Upper lobe of left lung (tissue), 6 donors: ENCODE measurements at regions not wholly inside any gene's neighbourhood (a gene's known extent, or its start where the extent isn't known, plus 50 kb on each side); places are given as distances from the start of the nearest gene placed in this dataset.

ENCODE experiments used
- ATAC-seq, 2 donors: fragments of 200-7000 bp; cut with Tn5 transposase; one replicate each; pipeline ENCODE4 v1.9.1; 2022; ENCODE audit warnings: mild to moderate bottlenecking in 2 of 2, moderate library complexity in 2 of 2; ENCODE audit not compliant: low FRiP score in 2 of 2
- DNase-seq, 2 donors: peaks; one replicate each; pipeline ENCODE4 v3.0.0-alpha.2; 2019 to 2020
- H3K27ac ChIP-seq, 4 donors: fragments of 200-600 bp; sonication (generic); one replicate each; pipeline ENCODE4 v1.5.1; 2016 to 2019
- H3K27me3 ChIP-seq, 4 donors: fragments of 200-600 bp; sonication (generic); one replicate each; pipeline ENCODE4 v1.5.1; 2017 to 2019
- H3K36me3 ChIP-seq, 4 donors: fragments of 200-600 bp; sonication (generic); one replicate each; pipeline ENCODE4 v1.5.1; 2016 to 2019
- H3K4me1 ChIP-seq, 4 donors: fragments of 200-600 bp; sonication (generic); one replicate each; pipeline ENCODE4 v1.5.1; 2018 to 2019
- H3K4me3 ChIP-seq, 4 donors: fragments of 200-600 bp; sonication (generic); one replicate each; pipeline ENCODE4 v1.5.1; 2017 to 2019; ENCODE audit warnings: mild to moderate bottlenecking in 2 of 4, moderate library complexity in 1 of 4
- H3K9me3 ChIP-seq, 4 donors: fragments of 200-600 bp; sonication (generic); one replicate each; pipeline ENCODE4 v1.5.1; 2018 to 2019
- EP300 ChIP-seq, 4 donors: sonication (generic); formaldehyde crosslinking; IDR thresholded peaks; one replicate each; pipeline ENCODE4 v1.5.1; 2017; ENCODE audit warnings: antibody characterized with exemption in 4 of 4, control low read depth in 2 of 4
- POLR2A ChIP-seq, 4 donors: fragments of 450-650 bp; IDR thresholded peaks; one replicate each; pipeline ENCODE4 v1.5.1; 2016 to 2017; ENCODE audit warnings: antibody characterized with exemption in 4 of 4, mild to moderate bottlenecking in 2 of 4
- POLR2AphosphoS5 ChIP-seq, 2 donors: sonication (generic); formaldehyde crosslinking; IDR thresholded peaks; one replicate each; pipeline ENCODE4 v1.5.1; 2017; ENCODE audit warnings: antibody characterized with exemption in 2 of 2
- WGBS, 2 donors: methylation state at CpG; one replicate each; pipeline ENCODE4 v1.1.5; 2017 to 2018; 5-methylcytosine and 5-hydroxymethylcytosine counted together
- TF ChIP-seq, protein P1 (sequence below), 6 experiments: fragments of 450-650 bp in 4 of 6; fragments of 200-600 bp in 2 of 6; sonication (generic) in 2 of 6; IDR thresholded peaks; one replicate each; pipeline ENCODE4 v1.5.1; 2016 to 2019; ENCODE audit warnings: antibody characterized with exemption in 6 of 6
- donor health status: DM: no; HTN: no; CAD: no; lungs with moderate emphysema.
- donor health status: DM: no; HTN: yes; CAD: no; lungs with severe emphysema.

DNA sequence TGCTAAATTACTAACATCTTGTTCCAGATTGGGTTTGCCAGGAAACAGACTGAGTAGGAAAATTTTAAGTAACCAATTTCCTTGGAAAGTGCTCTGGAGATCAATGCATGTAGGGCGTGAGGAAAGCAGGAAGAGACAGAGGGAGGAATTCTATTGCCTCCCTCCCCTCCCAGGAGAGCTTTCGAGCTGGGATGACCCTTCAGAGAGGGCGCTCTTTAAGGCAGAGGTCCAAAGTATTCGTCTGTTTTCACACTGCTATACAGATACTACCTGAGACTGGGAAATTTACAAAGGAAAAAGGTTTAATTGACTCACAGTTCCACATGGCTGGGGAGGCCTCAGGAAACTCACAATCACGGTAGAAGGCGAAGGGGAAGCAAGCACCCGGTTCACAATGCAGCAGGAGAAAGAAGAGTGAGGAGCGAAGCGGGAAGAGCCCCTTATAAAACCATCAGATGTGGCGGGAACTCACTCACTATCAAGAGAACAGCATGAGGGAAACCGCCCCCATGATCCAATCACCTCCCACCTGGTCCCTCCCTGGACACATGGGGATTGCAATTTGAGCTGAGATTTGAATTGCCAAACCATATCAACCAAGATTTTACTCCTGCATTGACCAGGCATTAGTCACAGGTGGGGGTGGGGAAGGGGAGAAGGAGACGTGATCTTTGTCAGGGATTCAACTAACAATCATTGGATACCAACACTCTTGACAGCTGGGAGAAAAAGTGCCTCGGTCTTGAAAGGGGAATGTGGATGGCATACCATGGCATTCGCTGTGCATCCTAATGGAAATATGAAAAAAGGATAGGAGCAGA, 63.8 kb downstream of the SLITRK2 start:
- Histone ChIP-seq H3K27ac (no peak overlapping the region), H3K4me1 (no peaks in the 10 kb centered on the region), H3K36me3 (no peaks in the 10 kb centered on the region), H3K9me3 (no peaks in the 10 kb centered on the region), H3K4me3 (no peak overlapping the region), H3K27me3 (no peaks in the 10 kb centered on the region)
- no peak for TF ChIP-seq POLR2A (IDR thresholded peaks at IDR 0.05)
- DNase-seq (no peak), ATAC-seq (no peak)
- 66 to 78% methylated on average over 13 to 14 of the region's 14 CpGs for WGBS, 2 donors

DNA sequence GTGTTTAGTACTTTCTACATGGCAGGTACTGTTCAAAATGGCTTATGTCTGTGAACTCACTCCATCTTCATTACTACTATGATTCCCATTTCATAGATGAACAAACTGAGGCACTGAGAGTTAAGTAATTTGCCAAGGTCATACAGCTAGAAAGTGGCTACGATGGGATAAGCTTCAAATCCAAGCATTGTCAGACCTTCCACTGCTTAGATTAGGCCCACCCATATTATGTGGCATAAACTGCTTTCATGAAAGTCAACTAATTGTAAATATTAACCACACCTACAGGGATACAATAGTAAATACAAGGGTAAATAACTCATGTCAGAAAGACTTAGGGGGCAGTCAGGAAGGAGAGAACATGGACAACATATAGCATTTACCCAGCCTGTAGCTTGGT, 68.8 kb downstream of the SLITRK2 start:
- Histone ChIP-seq H3K36me3 (no peaks in the 10 kb centered on the region), H3K27me3 (no peaks in the 10 kb centered on the region), H3K9me3 (no peaks in the 10 kb centered on the region), H3K4me3 (no peak overlapping the region), H3K27ac (no peak overlapping the region), H3K4me1 (no peaks in the 10 kb centered on the region)
- ATAC-seq, result no peak
- TF ChIP-seq, protein P1, sequence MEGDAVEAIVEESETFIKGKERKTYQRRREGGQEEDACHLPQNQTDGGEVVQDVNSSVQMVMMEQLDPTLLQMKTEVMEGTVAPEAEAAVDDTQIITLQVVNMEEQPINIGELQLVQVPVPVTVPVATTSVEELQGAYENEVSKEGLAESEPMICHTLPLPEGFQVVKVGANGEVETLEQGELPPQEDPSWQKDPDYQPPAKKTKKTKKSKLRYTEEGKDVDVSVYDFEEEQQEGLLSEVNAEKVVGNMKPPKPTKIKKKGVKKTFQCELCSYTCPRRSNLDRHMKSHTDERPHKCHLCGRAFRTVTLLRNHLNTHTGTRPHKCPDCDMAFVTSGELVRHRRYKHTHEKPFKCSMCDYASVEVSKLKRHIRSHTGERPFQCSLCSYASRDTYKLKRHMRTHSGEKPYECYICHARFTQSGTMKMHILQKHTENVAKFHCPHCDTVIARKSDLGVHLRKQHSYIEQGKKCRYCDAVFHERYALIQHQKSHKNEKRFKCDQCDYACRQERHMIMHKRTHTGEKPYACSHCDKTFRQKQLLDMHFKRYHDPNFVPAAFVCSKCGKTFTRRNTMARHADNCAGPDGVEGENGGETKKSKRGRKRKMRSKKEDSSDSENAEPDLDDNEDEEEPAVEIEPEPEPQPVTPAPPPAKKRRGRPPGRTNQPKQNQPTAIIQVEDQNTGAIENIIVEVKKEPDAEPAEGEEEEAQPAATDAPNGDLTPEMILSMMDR (IDR thresholded peaks at IDR 0.05), result no peak
- TF ChIP-seq POLR2AphosphoS5 (IDR thresholded peaks at IDR 0.05) (no peak), POLR2A (IDR thresholded peaks at IDR 0.05) (no peak), EP300 (IDR thresholded peaks at IDR 0.05) (no peak)
- no peak for DNase-seq
- 75 to 79% methylated on average over 1 of the region's 1 CpG for whole genome bisulfite sequencing, 2 donors

DNA sequence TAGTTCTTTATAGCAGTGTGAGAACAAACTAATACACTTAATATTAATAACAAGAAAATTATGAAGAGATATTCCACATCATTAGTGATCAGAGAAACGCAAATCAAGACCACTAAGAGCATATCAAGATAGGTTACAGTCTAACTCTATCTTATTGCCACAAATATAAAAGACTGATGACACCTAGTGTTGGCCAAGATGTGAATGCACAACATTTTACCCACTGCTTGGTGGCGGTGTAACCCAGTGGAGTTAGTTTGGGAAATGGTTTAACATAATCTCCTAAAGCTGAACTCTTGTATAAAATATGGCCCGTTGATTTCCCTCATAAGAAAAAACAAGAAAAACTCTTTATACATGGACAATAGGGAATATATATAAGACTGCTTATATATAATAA, 92.4 kb downstream of the SLITRK2 start:
- 67 to 82% methylated on average over 3 of the region's 3 CpGs for WGBS, 2 donors
- Histone ChIP-seq H3K9me3 (no peaks in the 10 kb centered on the region), H3K4me3 (no peak overlapping the region), H3K27me3 (no peaks in the 10 kb centered on the region), H3K4me1 (no peaks in the 10 kb centered on the region), H3K27ac (no peak overlapping the region), H3K36me3 (no peaks in the 10 kb centered on the region)
- no peak for TF ChIP-seq POLR2AphosphoS5 (IDR thresholded peaks at IDR 0.05)
- TF ChIP-seq, protein P1 (IDR thresholded peaks at IDR 0.05), result no peak
- TF ChIP-seq EP300 (IDR thresholded peaks at IDR 0.05), result no peak
- TF ChIP-seq POLR2A (IDR thresholded peaks at IDR 0.05), result no peak
- ATAC-seq (no peak), DNase-seq (no peak)

DNA sequence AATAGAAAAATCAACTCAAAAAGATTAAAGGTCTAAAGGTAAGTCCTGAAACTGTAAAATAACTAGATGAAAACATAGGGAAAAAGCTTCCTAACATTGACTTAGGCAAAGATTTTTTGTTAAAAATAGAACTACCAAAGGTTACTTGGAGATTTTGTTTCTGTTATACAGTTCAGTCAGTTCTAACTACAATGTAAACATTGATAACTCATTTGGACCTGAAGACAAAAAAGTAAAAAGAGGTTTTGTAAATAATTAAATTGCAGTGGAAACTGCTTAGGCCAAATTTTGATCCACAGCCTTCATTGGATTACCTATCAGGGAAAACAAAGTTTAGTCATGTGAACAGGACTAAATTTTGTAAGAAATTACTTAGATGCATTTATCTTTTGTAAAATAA, 101.8 kb downstream of the SLITRK2 start:
- no peak for DNase-seq
- TF ChIP-seq POLR2AphosphoS5 (IDR thresholded peaks at IDR 0.05), result no peak
- no peak for TF ChIP-seq POLR2A (IDR thresholded peaks at IDR 0.05)
- TF ChIP-seq, protein P1 (IDR thresholded peaks at IDR 0.05), result no peak
- TF ChIP-seq EP300 (IDR thresholded peaks at IDR 0.05), result no peak
- H3K4me1 ChIP-seq, result no peaks in the 10 kb centered on the region
- no peak overlapping the region for H3K27ac ChIP-seq
- H3K36me3 ChIP-seq, result no peaks in the 10 kb centered on the region
- ATAC-seq, result no peak
- no peak overlapping the region for H3K4me3 ChIP-seq
- H3K9me3 ChIP-seq, result no peaks in the 10 kb centered on the region
- no peaks in the 10 kb centered on the region for H3K27me3 ChIP-seq

DNA sequence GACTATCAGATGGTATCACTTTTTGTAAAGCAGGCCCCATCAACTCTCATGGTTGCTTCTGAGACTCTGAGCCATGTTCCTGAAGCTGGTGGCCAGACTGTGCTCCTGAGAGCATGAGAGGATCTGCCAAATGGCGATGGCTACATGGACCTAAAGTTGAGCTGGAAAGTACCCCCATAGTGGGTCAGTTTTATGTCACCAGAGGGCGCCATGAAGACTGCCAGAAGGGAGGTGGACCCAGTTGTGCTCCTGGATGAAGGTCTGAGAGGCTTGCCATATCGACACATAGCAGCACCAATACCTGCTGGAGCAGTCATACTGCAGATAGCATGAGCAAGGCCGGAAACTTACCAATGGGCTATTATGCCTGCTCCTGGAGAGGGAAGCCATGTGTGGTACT, 105.7 kb downstream of the SLITRK2 start:
- Histone ChIP-seq H3K4me3 (no peak overlapping the region), H3K9me3 (no peaks in the 10 kb centered on the region), H3K27me3 (no peaks in the 10 kb centered on the region), H3K27ac (no peak overlapping the region), H3K36me3 (no peaks in the 10 kb centered on the region), H3K4me1 (no peaks in the 10 kb centered on the region)
- 71% methylated on average over 4 of the region's 4 CpGs; no CpG with 5 or more reads in 1 of the 2 donors for WGBS, 2 donors
- no peak for TF ChIP-seq EP300 (IDR thresholded peaks at IDR 0.05)
- no peak for TF ChIP-seq POLR2A (IDR thresholded peaks at IDR 0.05)
- no peak for TF ChIP-seq POLR2AphosphoS5 (IDR thresholded peaks at IDR 0.05)
- TF ChIP-seq, protein P1 (IDR thresholded peaks at IDR 0.05), result no peak
- DNase-seq (no peak), ATAC-seq (no peak)
